Vagina (tissue), 2 donors: ENCODE measurements at regions not wholly inside any gene's neighbourhood (a gene's known extent, or its start where the extent isn't known, plus 50 kb on each side); places are given as distances from the start of the nearest gene placed in this dataset.
"Not testable (repeated sequence)": the region's sequence is repeated elsewhere in the genome, so short reads cannot be mapped to it uniquely, and the experiment has no call there.

Experiments used
- DNase-seq, 2 donors: peaks; one replicate each; pipeline ENCODE4 v3.0.0-alpha.2; 2017; ENCODE audit errors: extremely low spot score in 2 of 2
- H3K27ac ChIP-seq: fragments of 200-600 bp; sonication (generic); one replicate; pipeline ENCODE4 v1.5.1; 2019
- H3K27me3 ChIP-seq: fragments of 200-600 bp; sonication (generic); one replicate; pipeline ENCODE4 v1.5.1; 2019
- H3K36me3 ChIP-seq, 2 donors: fragments of 200-600 bp; sonication (generic); one replicate each; pipeline ENCODE4 v1.5.1; 2017 to 2019
- H3K4me1 ChIP-seq: fragments of 200-600 bp; sonication (generic); one replicate; pipeline ENCODE4 v1.5.1; 2019
- H3K4me3 ChIP-seq, 2 donors: fragments of 200-600 bp; sonication (generic); 1 replicate in 1 of 2; 2 replicates in 1 of 2; pipeline ENCODE4 v1.5.1; 2016 to 2019
- H3K9me3 ChIP-seq: fragments of 200-600 bp; sonication (generic); one replicate; pipeline ENCODE4 v1.5.1; 2019
- CTCF ChIP-seq, 3 experiments: fragments of 450-650 bp in 2 of 3; fragments of 200-600 bp in 1 of 3; sonication (generic) in 1 of 3; IDR thresholded peaks; one replicate each; pipeline ENCODE4 v1.5.1; 2017 to 2019; ENCODE audit warnings: antibody characterized with exemption in 3 of 3, mild to moderate bottlenecking in 2 of 3, moderate library complexity in 2 of 3
- POLR2A ChIP-seq, 2 donors: fragments of 450-650 bp; IDR thresholded peaks; one replicate each; pipeline ENCODE4 v1.6.1; 2017; ENCODE audit warnings: antibody characterized with exemption in 2 of 2, mild to moderate bottlenecking in 2 of 2, moderate library complexity in 2 of 2
- POLR2AphosphoS5 ChIP-seq, 2 donors: sonication (generic); formaldehyde crosslinking; IDR thresholded peaks; one replicate each; pipeline ENCODE4 v1.9.0; 2017; ENCODE audit warnings: antibody characterized with exemption in 2 of 2, mild to moderate bottlenecking in 2 of 2, low read depth in 1 of 2; ENCODE audit not compliant: insufficient read depth in 1 of 2
- intact Hi-C: fragments of 100-400 bp; cut with DNase I; formaldehyde crosslinking; loops from one replicate; pipeline ENCODE4 v1.15.1; 2023

- Histone ChIP-seq H3K9me3 (no peaks in the 10 kb centered on the region), H3K4me3 (no peak overlapping the region), H3K4me1 (no peaks in the 10 kb centered on the region), H3K27ac (no peak overlapping the region), H3K36me3 (no peaks in the 10 kb centered on the region), H3K27me3 (no peaks in the 10 kb centered on the region)
- TF ChIP-seq CTCF (IDR thresholded peaks at IDR 0.05) (no peak), POLR2AphosphoS5 (IDR thresholded peaks at IDR 0.05; ENCODE audit: insufficient read depth in 1 of 2, low read depth in 1 of 2) (no peak), POLR2A (IDR thresholded peaks at IDR 0.05) (no peak)
- DNase-seq: no peak
- intact Hi-C loops: no loop called here
These were observed 251.5 kb upstream of the MGAT5 start for GRCh38 chr2:134002391-134002790.

- no peaks in the 10 kb centered on the region for H3K4me1 ChIP-seq
- intact Hi-C loops: no loop called here
- TF ChIP-seq POLR2AphosphoS5 (IDR thresholded peaks at IDR 0.05; ENCODE audit: insufficient read depth in 1 of 2, low read depth in 1 of 2) (no peak), POLR2A (IDR thresholded peaks at IDR 0.05) (no peak), CTCF (IDR thresholded peaks at IDR 0.05) (no peak)
- H3K9me3 ChIP-seq: no peaks in the 10 kb centered on the region
- H3K27ac ChIP-seq: no peak overlapping the region
- no peaks in the 10 kb centered on the region for H3K27me3 ChIP-seq
- no peaks in the 10 kb centered on the region for H3K36me3 ChIP-seq
- no peak for DNase-seq
- H3K4me3 ChIP-seq: no peak overlapping the region
These were observed 251.0 kb upstream of the MGAT5 start for GRCh38 chr2:134002921-134003320.

GRCh38 chr2:134004467-134004866 is 249.4 kb upstream of the MGAT5 start:
- TF ChIP-seq CTCF (IDR thresholded peaks at IDR 0.05): no peak
- TF ChIP-seq POLR2AphosphoS5 (IDR thresholded peaks at IDR 0.05; ENCODE audit: insufficient read depth in 1 of 2, low read depth in 1 of 2): no peak
- TF ChIP-seq POLR2A (IDR thresholded peaks at IDR 0.05): no peak
- H3K4me1 ChIP-seq: no peaks in the 10 kb centered on the region
- no peak overlapping the region for H3K27ac ChIP-seq
- intact Hi-C loops: no loop called here
- no peaks in the 10 kb centered on the region for H3K9me3 ChIP-seq
- H3K36me3 ChIP-seq: no peaks in the 10 kb centered on the region
- no peaks in the 10 kb centered on the region for H3K27me3 ChIP-seq
- no peak overlapping the region for H3K4me3 ChIP-seq
- DNase-seq: no peak

GRCh38 chr2:134008837-134009236 is 245.0 kb upstream of the MGAT5 start:
- no peak overlapping the region for H3K4me3 ChIP-seq
- H3K9me3 ChIP-seq: no peaks in the 10 kb centered on the region
- H3K27me3 ChIP-seq: no peaks in the 10 kb centered on the region
- intact Hi-C loops: no loop called here
- no peaks in the 10 kb centered on the region for H3K36me3 ChIP-seq
- H3K4me1 ChIP-seq: no peaks in the 10 kb centered on the region
- DNase-seq: no peak
- TF ChIP-seq CTCF (IDR thresholded peaks at IDR 0.05): no peak
- no peak for TF ChIP-seq POLR2AphosphoS5 (IDR thresholded peaks at IDR 0.05; ENCODE audit: insufficient read depth in 1 of 2, low read depth in 1 of 2)
- no peak for TF ChIP-seq POLR2A (IDR thresholded peaks at IDR 0.05)
- no peak overlapping the region for H3K27ac ChIP-seq

- no peaks in the 10 kb centered on the region for H3K36me3 ChIP-seq
- TF ChIP-seq CTCF (IDR thresholded peaks at IDR 0.05): no peak
- TF ChIP-seq POLR2AphosphoS5 (IDR thresholded peaks at IDR 0.05; ENCODE audit: insufficient read depth in 1 of 2, low read depth in 1 of 2): no peak
- no peak for TF ChIP-seq POLR2A (IDR thresholded peaks at IDR 0.05)
- H3K9me3 ChIP-seq: no peaks in the 10 kb centered on the region
- DNase-seq: no peak
- no peak overlapping the region for H3K27ac ChIP-seq
- H3K4me3 ChIP-seq: no peak overlapping the region
- no peaks in the 10 kb centered on the region for H3K4me1 ChIP-seq
- H3K27me3 ChIP-seq: no peaks in the 10 kb centered on the region
- intact Hi-C loops: no loop called here
These were observed 244.4 kb upstream of the MGAT5 start for GRCh38 chr2:134009440-134009839.

GRCh38 chr2:134009906-134010305 is 244.0 kb upstream of the MGAT5 start:
- H3K4me3 ChIP-seq, H3K36me3 ChIP-seq, H3K27ac ChIP-seq, H3K27me3 ChIP-seq, intact Hi-C loops, H3K4me1 ChIP-seq, DNase-seq, H3K9me3 ChIP-seq: not testable (repeated sequence)
